OCI-LY3 (cell line): ENCODE measurements at regions not wholly inside any gene's neighbourhood (a gene's known extent, or its start where the extent isn't known, plus 50 kb on each side); places are given as distances from the start of the nearest gene placed in this dataset.
"Not testable (repeated sequence)": the region's sequence is repeated elsewhere in the genome, so short reads cannot be mapped to it uniquely, and the experiment has no call there.

Experiments used
- EZH2phosphoT487 ChIP-seq: fragments of 200-600 bp; shearing (Covaris generic); IDR thresholded peaks from 2 replicates; pipeline ENCODE4 v1.6.1; 2018; ENCODE audit warnings: antibody characterized with exemption, mixed run types, low read depth
- TF ChIP-seq, protein P1 (sequence below): fragments of 200-600, 300-600 bp; sonication (generic); IDR thresholded peaks from 2 replicates; pipeline ENCODE4 v1.5.1; 2014; ENCODE audit warnings: antibody characterized with exemption, low read length, low read depth

DNA sequence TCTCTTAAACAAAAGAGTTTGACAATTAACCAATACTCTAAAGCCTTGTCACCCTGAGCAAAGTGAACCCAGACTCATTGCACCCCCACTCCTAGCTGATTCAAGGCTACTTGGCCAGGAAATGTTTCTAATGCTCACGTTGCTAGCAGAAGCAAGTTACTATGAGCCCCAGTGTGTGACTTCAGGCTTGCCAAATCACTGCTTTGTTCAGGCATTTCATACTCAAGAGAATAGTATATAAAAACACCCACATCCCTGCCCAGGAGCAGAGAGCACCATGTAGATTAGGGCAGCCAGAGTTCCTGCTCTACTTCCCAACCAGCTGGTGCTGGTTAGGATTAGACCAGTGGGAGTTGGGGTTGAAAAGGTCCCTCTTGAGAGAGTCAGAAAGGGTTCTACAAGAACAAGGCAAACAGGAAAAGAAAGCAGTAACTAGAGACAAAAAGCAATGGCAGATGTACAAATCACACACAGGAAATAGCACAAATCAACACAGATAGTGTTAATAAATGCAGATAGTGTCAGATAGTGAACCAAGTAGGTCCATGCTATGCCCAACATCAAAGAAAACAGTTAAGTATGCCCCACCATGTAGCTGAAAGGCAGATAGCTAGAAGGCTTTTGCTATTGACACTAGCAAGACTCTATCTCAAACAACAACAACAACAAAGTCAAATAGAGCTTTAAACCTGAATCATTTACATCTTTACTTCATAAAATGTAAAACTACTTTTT lies 314.3 kb downstream of the GOLGA6L6 start:
- TF ChIP-seq, protein P1, sequence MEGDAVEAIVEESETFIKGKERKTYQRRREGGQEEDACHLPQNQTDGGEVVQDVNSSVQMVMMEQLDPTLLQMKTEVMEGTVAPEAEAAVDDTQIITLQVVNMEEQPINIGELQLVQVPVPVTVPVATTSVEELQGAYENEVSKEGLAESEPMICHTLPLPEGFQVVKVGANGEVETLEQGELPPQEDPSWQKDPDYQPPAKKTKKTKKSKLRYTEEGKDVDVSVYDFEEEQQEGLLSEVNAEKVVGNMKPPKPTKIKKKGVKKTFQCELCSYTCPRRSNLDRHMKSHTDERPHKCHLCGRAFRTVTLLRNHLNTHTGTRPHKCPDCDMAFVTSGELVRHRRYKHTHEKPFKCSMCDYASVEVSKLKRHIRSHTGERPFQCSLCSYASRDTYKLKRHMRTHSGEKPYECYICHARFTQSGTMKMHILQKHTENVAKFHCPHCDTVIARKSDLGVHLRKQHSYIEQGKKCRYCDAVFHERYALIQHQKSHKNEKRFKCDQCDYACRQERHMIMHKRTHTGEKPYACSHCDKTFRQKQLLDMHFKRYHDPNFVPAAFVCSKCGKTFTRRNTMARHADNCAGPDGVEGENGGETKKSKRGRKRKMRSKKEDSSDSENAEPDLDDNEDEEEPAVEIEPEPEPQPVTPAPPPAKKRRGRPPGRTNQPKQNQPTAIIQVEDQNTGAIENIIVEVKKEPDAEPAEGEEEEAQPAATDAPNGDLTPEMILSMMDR = not testable (repeated sequence)
- not testable (repeated sequence) for TF ChIP-seq EZH2phosphoT487
